HEK293T (cell line): ENCODE measurements at regions not wholly inside any gene's neighbourhood (a gene's known extent, or its start where the extent isn't known, plus 50 kb on each side); places are given as distances from the start of the nearest gene placed in this dataset.

Experiments used
- CTCF ChIA-PET: fragments of 350-600 bp; formaldehyde crosslinking; extraction: SDS; loops from one replicate; lab custom pipeline; 2021; ENCODE audit warnings: antibody characterized with exemption, inconsistent platforms; lab: Yijun Ruan, JAX
- POLR2A ChIA-PET: fragments of 350-600 bp; formaldehyde crosslinking; extraction: SDS; loops from one replicate; lab custom pipeline; 2020; ENCODE audit warnings: antibody characterized with exemption, inconsistent platforms; lab: Yijun Ruan, JAX
- DNase-seq: peaks from one replicate; pipeline ENCODE4 v3.0.0; 2012; ENCODE audit warnings: mixed read lengths; ENCODE audit errors: extremely low spot score
- ARNT ChIP-seq: fragments of 450-650 bp; IDR thresholded peaks from 2 replicates; pipeline ENCODE4 v1.6.1; 2017; ENCODE audit warnings: mild to moderate bottlenecking
- BHLHE40 ChIP-seq: fragments of 450-650 bp; IDR thresholded peaks from 2 replicates; pipeline ENCODE4 v1.6.1; 2016; ENCODE audit warnings: mild to moderate bottlenecking, moderate library complexity, borderline replicate concordance
- CTBP1 ChIP-seq: fragments of 450-650 bp; IDR thresholded peaks from 2 replicates; pipeline ENCODE4 v1.6.1; 2016; ENCODE audit warnings: borderline replicate concordance
- ELF4 ChIP-seq: fragments of 450-650 bp; IDR thresholded peaks from 2 replicates; pipeline ENCODE4 v1.6.1; 2017; ENCODE audit warnings: antibody characterized with exemption
- FOXA1 ChIP-seq: fragments of 450-650 bp; IDR thresholded peaks from 2 replicates; pipeline ENCODE4 v1.6.1; 2016; ENCODE audit warnings: mild to moderate bottlenecking
- FOXK2 ChIP-seq: fragments of 450-650 bp; IDR thresholded peaks from 2 replicates; pipeline ENCODE4 v1.6.1; 2016; ENCODE audit warnings: mild to moderate bottlenecking
- FOXM1 ChIP-seq: fragments of 450-650 bp; IDR thresholded peaks from 2 replicates; pipeline ENCODE4 v1.6.1; 2017; ENCODE audit warnings: mild to moderate bottlenecking, borderline replicate concordance
- HDGF ChIP-seq: fragments of 450-650 bp; IDR thresholded peaks from 2 replicates; pipeline ENCODE4 v1.6.1; 2017; ENCODE audit warnings: antibody characterized with exemption, borderline replicate concordance
- L3MBTL2 ChIP-seq: fragments of 450-650 bp; conservative IDR thresholded peaks from 2 replicates; pipeline ENCODE4 v1.6.1; 2016; ENCODE audit warnings: mild to moderate bottlenecking
- LEF1 ChIP-seq: fragments of 450-650 bp; IDR thresholded peaks from 2 replicates; pipeline ENCODE4 v1.6.1; 2017; ENCODE audit warnings: mild to moderate bottlenecking, borderline replicate concordance
- NFRKB ChIP-seq: fragments of 450-650 bp; IDR thresholded peaks from 2 replicates; pipeline ENCODE4 v1.6.1; 2016; ENCODE audit warnings: mild to moderate bottlenecking, moderate library complexity
- SP1 ChIP-seq: fragments of 450-650 bp; IDR thresholded peaks from 2 replicates; pipeline ENCODE4 v1.6.1; 2017
- SUZ12 ChIP-seq: fragments of 450-650 bp; IDR thresholded peaks from 2 replicates; pipeline ENCODE4 v1.6.1; 2016; ENCODE audit warnings: mild to moderate bottlenecking
- TARDBP ChIP-seq: fragments of 450-650 bp; IDR thresholded peaks from 2 replicates; pipeline ENCODE4 v1.6.1; 2016
- ZNF384 ChIP-seq: fragments of 450-650 bp; IDR thresholded peaks from 2 replicates; pipeline ENCODE4 v1.6.1; 2016
- TF ChIP-seq, protein P1 (sequence below): fragments of 450-650 bp; IDR thresholded peaks from 2 replicates; pipeline ENCODE4 v1.6.1; 2016

DNA sequence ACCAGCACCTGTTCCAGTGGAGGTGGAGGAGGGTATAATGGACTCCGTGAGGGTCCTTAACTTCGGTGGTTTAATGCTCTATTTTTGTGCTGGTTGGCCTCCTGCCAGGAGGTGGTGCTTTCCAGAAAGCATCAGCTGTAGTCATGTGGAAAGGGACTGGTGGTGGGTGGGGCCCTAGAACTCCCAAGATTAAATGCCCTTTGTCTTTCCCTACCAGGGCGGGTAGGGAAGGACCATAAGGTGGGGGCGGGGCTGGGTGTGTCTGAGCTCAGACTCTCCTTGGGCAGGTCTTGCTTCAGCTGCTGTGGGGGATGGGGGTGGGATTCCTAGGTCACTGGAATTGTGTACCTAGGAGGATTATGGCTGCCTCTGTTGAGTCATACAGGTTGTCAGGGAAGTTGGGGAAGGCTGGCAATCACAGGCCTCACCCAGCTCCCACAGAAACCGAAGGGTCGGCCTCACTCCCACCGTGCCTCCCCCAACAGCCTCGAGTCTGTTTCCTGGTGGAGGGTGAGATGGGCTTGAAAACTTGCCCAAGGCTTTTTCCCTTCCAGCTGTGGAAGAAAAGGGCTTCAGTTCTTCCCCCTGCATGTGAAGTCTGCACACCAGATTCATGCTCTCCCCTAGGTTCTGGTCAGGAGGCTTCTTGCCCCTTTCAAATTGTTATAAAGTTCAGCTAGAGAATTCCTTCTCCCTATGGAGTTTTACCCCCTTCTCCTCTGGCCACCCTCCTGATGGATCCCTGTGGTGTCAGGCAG lies 60.3 kb upstream of the CLDN10 start:
- DNase-seq, result no peak
- ChIA-PET CTCF (no interaction called here), POLR2A (no interaction called here)
- TF ChIP-seq FOXK2, result no peak

DNA sequence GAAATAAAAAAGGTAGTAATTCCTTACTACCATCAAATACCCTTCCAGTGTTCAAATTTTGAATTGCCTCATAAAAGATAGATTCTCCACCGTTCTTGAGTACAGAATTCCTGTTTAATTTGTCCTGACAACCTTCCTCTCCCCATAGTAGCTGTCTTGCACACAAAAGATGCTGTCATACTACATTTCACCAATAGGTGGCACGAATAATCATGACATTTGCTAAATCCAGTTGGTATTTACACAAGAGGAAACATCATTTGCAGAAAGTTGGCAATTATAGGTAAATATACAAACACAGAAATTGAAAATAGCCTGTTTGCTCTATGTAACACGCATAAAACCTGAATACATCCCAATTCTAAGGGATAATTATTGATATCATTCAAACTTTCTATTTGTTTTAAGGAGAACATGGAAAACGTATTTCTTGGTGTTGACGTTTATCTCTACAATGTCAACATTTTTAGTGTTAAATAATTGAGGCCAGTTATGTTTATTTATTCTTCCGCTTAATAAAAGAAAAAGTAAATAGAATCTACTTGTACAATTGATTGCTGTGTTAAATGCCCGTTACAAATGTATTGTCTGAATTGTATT lies 58.3 kb upstream of the CLDN10 start:
- peak; percentile 51 for DNase-seq
- CTCF ChIA-PET, result no interaction called here
- TF ChIP-seq LEF1 (no peak), FOXA1 (peak; percentile 54; the same call in 1 of the 2 replicates), TARDBP (no peak), HDGF (no peak), CTBP1 (no peak)
- TF ChIP-seq, protein P1, sequence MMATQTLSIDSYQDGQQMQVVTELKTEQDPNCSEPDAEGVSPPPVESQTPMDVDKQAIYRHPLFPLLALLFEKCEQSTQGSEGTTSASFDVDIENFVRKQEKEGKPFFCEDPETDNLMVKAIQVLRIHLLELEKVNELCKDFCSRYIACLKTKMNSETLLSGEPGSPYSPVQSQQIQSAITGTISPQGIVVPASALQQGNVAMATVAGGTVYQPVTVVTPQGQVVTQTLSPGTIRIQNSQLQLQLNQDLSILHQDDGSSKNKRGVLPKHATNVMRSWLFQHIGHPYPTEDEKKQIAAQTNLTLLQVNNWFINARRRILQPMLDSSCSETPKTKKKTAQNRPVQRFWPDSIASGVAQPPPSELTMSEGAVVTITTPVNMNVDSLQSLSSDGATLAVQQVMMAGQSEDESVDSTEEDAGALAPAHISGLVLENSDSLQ, result no peak
- POLR2A ChIA-PET, result no interaction called here

DNA sequence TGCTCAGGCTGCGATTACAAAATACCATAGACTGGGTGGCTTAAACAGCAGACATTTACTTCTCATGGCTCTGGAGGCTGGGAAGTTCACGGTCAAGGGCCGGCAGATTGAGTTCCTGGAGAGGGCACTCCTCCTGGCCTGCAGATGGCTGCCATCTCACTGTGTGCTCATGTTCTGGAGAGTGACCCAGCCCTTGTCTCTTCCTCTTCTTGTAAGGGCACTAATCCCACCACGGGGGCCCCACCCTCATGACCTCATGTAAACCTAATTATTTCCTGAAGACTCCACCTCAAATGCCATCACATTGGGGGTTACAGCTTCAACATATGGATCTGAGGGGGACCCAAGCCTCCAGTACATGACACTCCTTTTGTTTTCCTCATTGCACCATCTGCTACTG lies 56.0 kb upstream of the CLDN10 start:
- ChIA-PET CTCF (no interaction called here), POLR2A (no interaction called here)
- DNase-seq, result no peak
- TF ChIP-seq SP1, result no peak

DNA sequence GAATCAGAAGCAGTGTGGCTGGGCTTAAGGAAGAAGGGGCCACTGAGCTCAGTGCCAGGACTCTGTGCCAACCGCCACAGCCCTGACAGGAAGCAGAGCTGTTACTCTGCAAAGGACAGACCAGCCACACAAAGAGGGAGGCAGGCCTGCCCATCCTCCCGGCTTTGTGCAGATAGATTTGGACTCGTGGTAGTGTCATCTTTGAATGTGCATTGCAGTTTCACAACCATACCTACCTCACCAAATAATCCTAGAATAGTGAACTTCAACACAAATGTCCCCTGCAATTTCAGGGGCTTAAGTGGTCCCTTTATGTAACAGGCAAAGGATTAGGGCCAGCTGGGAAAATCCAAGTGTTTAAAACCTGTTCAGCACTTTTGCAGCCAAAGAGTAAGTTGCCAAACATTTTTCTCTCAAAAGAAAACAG lies 55.1 kb upstream of the CLDN10 start:
- POLR2A ChIA-PET, result no interaction called here
- CTCF ChIA-PET, result interaction anchor here (0.5 to 0.7 kb wide), 2 partner anchors 41 to 1452 kb away, joined by 3 read pairs; no protein-coding TSS in a partner anchor
- DNase-seq, result no peak
- TF ChIP-seq FOXA1 (no peak), BHLHE40 (no peak), ELF4 (no peak), TARDBP (no peak), ZNF384 (no peak), CTBP1 (no peak), L3MBTL2 (no peak), FOXK2 (no peak), SUZ12 (no peak), SP1 (no peak), ARNT (no peak), FOXM1 (no peak), HDGF (no peak), NFRKB (no peak), LEF1 (no peak)
- TF ChIP-seq, protein P1, result no peak

DNA sequence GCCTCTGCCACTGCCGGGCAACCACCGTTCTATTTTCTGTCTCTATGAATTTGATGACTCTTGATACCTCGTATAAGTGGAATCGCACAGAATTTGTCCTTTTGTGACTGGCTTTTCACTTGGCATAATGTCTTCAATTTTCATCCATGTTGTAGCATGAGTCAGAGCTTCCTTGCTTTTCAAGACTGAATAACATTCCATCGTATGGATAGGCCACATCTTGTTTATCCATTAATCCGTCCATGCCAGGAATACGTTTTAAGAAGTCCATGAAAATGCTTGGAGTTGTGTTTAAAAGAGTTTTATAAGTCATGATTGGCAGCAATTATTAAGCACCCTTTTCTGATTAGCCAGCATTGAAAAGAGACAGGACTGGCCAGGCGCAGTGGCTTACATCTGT lies 53.6 kb upstream of the CLDN10 start:
- TF ChIP-seq ELF4 (no peak), FOXK2 (no peak), CTBP1 (no peak), ZNF384 (no peak), FOXM1 (no peak), SP1 (no peak), HDGF (no peak), NFRKB (no peak), BHLHE40 (no peak), FOXA1 (no peak), SUZ12 (no peak), TARDBP (no peak), L3MBTL2 (no peak), ARNT (no peak), LEF1 (no peak)
- TF ChIP-seq, protein P1, result no peak
- DNase-seq, result no peak
- POLR2A ChIA-PET, result no interaction called here
- CTCF ChIA-PET, result no interaction called here

DNA sequence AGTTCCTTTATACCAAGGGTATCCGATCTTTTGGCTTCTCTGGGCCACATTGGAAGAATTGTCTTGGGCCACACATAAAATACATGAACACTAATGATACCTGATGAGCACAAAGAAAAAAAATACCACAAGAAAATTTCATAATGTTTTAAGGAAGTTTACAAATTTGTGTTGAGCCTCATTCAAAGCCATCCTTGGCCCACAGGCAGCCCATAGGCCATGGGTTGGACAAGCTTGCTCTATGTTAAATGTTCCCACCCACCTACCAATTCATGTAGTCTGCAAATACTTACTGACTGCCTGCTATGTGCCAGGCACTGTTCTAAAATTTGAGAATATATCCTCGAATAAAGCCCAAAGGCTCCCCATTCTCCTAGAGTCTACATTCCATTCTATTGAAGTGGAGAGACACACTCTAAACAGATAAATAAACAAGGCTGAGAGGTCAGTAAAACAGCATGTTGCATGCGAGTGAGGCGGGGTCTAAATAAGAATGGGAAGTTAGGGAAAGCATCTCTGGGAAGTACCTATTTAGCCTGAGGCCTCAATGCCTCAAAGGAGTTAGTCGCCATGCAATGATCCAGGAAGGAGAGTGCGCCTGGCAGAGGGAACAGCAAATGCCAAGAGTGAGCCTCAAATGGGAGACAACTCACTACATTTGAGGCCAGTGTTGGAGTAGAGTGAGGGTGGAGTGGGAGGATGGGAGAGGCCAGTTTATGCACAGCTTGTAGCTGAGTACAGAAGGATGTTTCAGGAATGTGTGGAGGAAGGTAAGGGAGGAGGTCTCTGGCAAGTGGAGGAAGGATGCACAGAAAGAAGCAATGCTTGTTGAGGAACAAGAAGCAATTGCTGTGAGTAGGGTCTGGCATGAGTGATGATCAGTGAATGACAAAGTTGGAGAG lies 52.5 kb upstream of the CLDN10 start:
- ChIA-PET POLR2A (no interaction called here), CTCF (no interaction called here)
- DNase-seq, result no peak
- TF ChIP-seq BHLHE40 (no peak), ZNF384 (no peak)
